ENCODE measurements at regions not wholly inside any gene's neighbourhood (a gene's known extent, or its start where the extent isn't known, plus 50 kb on each side); places are given as distances from the start of the nearest gene placed in this dataset.
"Not testable (repeated sequence)": the region's sequence is repeated elsewhere in the genome, so short reads cannot be mapped to it uniquely, and the experiment has no call there.

- H3K4me3 ChIP-seq (ENCODE audit: low read length), result no peak overlapping the region
- DNase-seq (ENCODE audit: low read depth, low spot score), result no peak
Observed at GRCh38 chr7:85287106-85287825, 100.4 kb upstream of the SEMA3D start.

DNA sequence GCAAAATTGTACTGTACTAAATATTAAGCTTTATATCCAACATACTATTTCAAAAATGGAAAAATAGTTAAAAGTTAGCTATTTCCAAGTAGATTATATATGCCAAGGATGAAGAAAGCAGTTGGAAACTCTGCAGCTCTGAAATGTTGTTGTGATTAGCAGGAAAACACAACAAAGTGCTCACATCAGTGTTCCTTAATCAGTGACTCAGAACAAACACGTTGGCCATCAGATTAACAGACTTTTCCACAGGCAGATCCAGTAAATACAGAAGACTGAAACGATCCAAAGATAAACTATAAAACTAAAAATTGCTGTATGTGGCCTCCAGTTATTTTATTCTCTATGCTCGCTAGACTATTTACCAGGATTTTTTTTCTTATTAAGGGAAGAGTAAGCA is 99.6 kb upstream of the SEMA3D start:
- no peak for DNase-seq (ENCODE audit: low read depth, low spot score)
- no peak overlapping the region for H3K4me3 ChIP-seq (ENCODE audit: low read length)

GRCh38 chr7:85285527-85285926 is 98.7 kb upstream of the SEMA3D start:
- no peak for DNase-seq (ENCODE audit: low read depth, low spot score)
- no peak overlapping the region for H3K4me3 ChIP-seq (ENCODE audit: low read length)

DNA sequence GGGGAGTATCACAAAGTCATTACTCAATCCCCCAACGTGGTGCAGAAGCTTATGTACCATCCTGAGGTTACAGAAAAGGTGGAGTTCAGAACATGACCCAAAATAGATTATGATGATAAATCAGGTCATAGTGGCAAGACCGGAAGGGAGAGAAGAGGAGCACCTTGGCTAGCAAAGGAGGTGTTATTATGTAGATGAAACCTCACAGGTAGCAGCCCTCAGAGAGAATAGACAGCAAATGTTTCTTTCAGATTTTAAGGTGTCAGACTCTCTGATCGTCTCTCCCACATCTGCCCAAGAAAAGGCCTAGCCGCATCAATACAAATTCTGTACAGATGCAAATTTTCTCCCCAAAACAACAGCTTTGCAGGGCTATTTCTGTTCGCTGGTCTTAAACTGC is 88.3 kb upstream of the SEMA3D start:
- no peak for DNase-seq (ENCODE audit: low read depth, low spot score)
- no peak overlapping the region for H3K4me3 ChIP-seq (ENCODE audit: low read length)

- H3K4me3 ChIP-seq (ENCODE audit: low read length), result no peak overlapping the region
- no peak for DNase-seq (ENCODE audit: low read depth, low spot score)
Observed at GRCh38 chr7:85274454-85274853, 87.6 kb upstream of the SEMA3D start.

GRCh38 chr7:85262891-85263290 is 76.0 kb upstream of the SEMA3D start:
- no peak overlapping the region for H3K4me3 ChIP-seq (ENCODE audit: low read length)
- DNase-seq (ENCODE audit: low read depth, low spot score), result no peak

DNA sequence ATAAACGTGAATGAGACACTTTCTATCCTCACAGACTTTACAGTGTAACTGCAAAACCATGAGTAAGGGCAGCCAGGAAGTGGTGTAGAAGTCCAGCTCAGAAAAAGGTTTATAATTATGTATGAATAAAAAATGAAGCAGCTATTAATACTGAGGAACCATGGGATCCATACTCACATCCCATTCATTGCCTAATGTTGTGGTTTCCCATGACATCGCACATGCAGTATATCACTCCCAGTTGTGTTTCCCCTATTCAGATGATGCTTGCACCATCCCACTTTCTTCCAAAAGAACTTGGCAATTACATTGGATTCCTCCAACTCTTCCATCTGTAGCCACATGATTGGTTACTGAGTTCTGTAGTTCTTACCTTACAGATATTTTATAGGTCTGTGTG is 74.5 kb upstream of the SEMA3D start:
- DNase-seq (ENCODE audit: low read depth, low spot score), result no peak
- no peak overlapping the region for H3K4me3 ChIP-seq (ENCODE audit: low read length)

DNA sequence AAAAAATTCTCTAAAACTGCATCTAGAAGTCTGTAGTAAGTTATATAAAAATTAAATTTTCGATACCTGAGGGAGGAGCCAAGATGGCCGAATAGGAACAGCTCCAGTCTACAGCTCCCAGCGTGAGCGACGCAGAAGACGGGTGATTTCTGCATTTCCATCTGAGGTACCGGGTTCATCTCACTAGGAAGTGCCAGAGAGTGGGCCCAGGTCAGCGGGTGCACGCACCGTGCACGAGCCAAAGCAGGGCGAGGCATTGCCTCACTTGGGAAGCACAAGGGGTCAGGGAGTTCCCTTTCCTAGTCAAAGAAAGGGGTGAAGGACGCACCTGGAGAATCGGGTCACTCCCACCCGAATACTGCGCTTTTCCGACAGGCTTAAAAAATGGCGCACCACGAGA is 62.9 kb upstream of the SEMA3D start:
- H3K4me3 ChIP-seq (ENCODE audit: low read length); DNase-seq (ENCODE audit: low read depth, low spot score): not testable (repeated sequence)

- no peak overlapping the region for H3K4me3 ChIP-seq (ENCODE audit: low read length)
- DNase-seq (ENCODE audit: low read depth, low spot score), result no peak
Observed at GRCh38 chr7:85239109-85239508, 52.3 kb upstream of the SEMA3D start.

DNA sequence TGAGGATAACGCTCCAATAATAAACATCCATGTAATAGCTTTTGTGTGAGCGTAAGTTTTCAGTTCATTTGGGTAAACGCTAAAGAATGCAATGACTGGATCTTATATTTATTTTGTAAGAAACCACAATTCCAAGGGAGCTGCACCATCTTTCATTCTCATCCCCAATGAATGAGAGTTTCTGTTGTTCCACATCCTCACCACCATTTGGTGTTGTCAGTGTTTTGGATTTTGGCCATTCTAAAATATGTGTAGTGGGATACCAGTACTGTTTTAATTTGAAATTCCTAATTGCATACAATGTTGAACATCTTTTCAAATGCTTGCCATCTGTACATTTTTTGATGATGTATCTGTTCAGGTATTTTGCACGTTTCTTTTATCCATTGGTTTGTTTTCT is 50.9 kb upstream of the SEMA3D start:
- no peak for DNase-seq (ENCODE audit: low read depth, low spot score)
- no peak overlapping the region for H3K4me3 ChIP-seq (ENCODE audit: low read length)
